ENCODE measurements at regions not wholly inside any gene's neighbourhood (a gene's known extent, or its start where the extent isn't known, plus 50 kb on each side); places are given as distances from the start of the nearest gene placed in this dataset.

- Histone ChIP-seq H3K4me3 (no peak overlapping the region), H3K36me3 (no peaks in the 10 kb centered on the region), H3K9me3 (no peaks in the 10 kb centered on the region), H3K27ac (no peak overlapping the region), H3K27me3 (no peaks in the 10 kb centered on the region), H3K4me1 (no peaks in the 10 kb centered on the region)
- intact Hi-C loops (cut with DNase I; ENCODE audit: low total_unique reads) = no loop called here
- peak in 1 of 2 donors; percentile 15 for DNase-seq
- no peak for TF ChIP-seq CTCF (IDR thresholded peaks at IDR 0.05)
- TF ChIP-seq POLR2A (IDR thresholded peaks at IDR 0.05) = no peak
Measured at GRCh38 chr2:143877056-143877455, 642.9 kb downstream of the ZEB2 start.

GRCh38 chr2:143875295-143876233, 644.4 kb downstream of the ZEB2 start:
- intact Hi-C loops (cut with DNase I; ENCODE audit: low total_unique reads) = no loop called here
- H3K27ac ChIP-seq = no peak overlapping the region
- H3K27me3 ChIP-seq = no peaks in the 10 kb centered on the region
- no peaks in the 10 kb centered on the region for H3K4me1 ChIP-seq
- DNase-seq = no peak
- no peaks in the 10 kb centered on the region for H3K36me3 ChIP-seq
- H3K4me3 ChIP-seq = no peak overlapping the region
- TF ChIP-seq CTCF (IDR thresholded peaks at IDR 0.05) (no peak), POLR2A (IDR thresholded peaks at IDR 0.05) (no peak)
- H3K9me3 ChIP-seq = peaks cover 0 to under 1% of the 10 kb centered on the region in 2 donors

GRCh38 chr2:143873886-143874285, 646.0 kb downstream of the ZEB2 start:
- peaks cover 0 to 8% of the 10 kb centered on the region in 2 donors for H3K9me3 ChIP-seq
- H3K4me1 ChIP-seq = no peaks in the 10 kb centered on the region
- H3K4me3 ChIP-seq = no peak overlapping the region
- TF ChIP-seq CTCF (IDR thresholded peaks at IDR 0.05) = no peak
- TF ChIP-seq POLR2A (IDR thresholded peaks at IDR 0.05) = no peak
- intact Hi-C loops (cut with DNase I; ENCODE audit: low total_unique reads) = no loop called here
- H3K36me3 ChIP-seq = no peaks in the 10 kb centered on the region
- H3K27me3 ChIP-seq = no peaks in the 10 kb centered on the region
- H3K27ac ChIP-seq = no peak overlapping the region
- DNase-seq = no peak

- H3K36me3 ChIP-seq = no peaks in the 10 kb centered on the region
- H3K4me3 ChIP-seq = no peak overlapping the region
- no peak overlapping the region for H3K27ac ChIP-seq
- H3K27me3 ChIP-seq = no peaks in the 10 kb centered on the region
- intact Hi-C loops (cut with DNase I; ENCODE audit: low total_unique reads) = no loop called here
- peaks cover 3 to 8% of the 10 kb centered on the region in 2 donors for H3K9me3 ChIP-seq
- TF ChIP-seq CTCF (IDR thresholded peaks at IDR 0.05) = no peak
- TF ChIP-seq POLR2A (IDR thresholded peaks at IDR 0.05) = no peak
- H3K4me1 ChIP-seq = no peaks in the 10 kb centered on the region
- DNase-seq = no peak
Measured at GRCh38 chr2:143870696-143871095, 649.2 kb downstream of the ZEB2 start.

GRCh38 chr2:143856978-143857377, 662.9 kb downstream of the ZEB2 start:
- no peak overlapping the region for H3K4me3 ChIP-seq
- no peaks in the 10 kb centered on the region for H3K9me3 ChIP-seq
- no peaks in the 10 kb centered on the region for H3K27me3 ChIP-seq
- DNase-seq = no peak
- no peak overlapping the region for H3K27ac ChIP-seq
- TF ChIP-seq CTCF (IDR thresholded peaks at IDR 0.05) = no peak
- TF ChIP-seq POLR2A (IDR thresholded peaks at IDR 0.05) = no peak
- intact Hi-C loops (cut with DNase I; ENCODE audit: low total_unique reads) = no loop called here
- no peaks in the 10 kb centered on the region for H3K36me3 ChIP-seq
- no peaks in the 10 kb centered on the region for H3K4me1 ChIP-seq

Data from uterus (tissue), 3 donors.